ENCODE measurements at regions not wholly inside any gene's neighbourhood (a gene's known extent, or its start where the extent isn't known, plus 50 kb on each side); places are given as distances from the start of the nearest gene placed in this dataset.

GRCh38 chr1:93744299-93744988 lies 62.8 kb upstream of the BCAR3 start:
- TF ChIP-seq, protein P1, sequence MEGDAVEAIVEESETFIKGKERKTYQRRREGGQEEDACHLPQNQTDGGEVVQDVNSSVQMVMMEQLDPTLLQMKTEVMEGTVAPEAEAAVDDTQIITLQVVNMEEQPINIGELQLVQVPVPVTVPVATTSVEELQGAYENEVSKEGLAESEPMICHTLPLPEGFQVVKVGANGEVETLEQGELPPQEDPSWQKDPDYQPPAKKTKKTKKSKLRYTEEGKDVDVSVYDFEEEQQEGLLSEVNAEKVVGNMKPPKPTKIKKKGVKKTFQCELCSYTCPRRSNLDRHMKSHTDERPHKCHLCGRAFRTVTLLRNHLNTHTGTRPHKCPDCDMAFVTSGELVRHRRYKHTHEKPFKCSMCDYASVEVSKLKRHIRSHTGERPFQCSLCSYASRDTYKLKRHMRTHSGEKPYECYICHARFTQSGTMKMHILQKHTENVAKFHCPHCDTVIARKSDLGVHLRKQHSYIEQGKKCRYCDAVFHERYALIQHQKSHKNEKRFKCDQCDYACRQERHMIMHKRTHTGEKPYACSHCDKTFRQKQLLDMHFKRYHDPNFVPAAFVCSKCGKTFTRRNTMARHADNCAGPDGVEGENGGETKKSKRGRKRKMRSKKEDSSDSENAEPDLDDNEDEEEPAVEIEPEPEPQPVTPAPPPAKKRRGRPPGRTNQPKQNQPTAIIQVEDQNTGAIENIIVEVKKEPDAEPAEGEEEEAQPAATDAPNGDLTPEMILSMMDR (IDR thresholded peaks at IDR 0.05; ENCODE audit: insufficient read depth, low read depth, low read length) = no peak
- H3K4me3 ChIP-seq (ENCODE audit: low read depth, low read length) = no peak overlapping the region
- DNase-seq (ENCODE audit: low read depth) = no peak

DNA sequence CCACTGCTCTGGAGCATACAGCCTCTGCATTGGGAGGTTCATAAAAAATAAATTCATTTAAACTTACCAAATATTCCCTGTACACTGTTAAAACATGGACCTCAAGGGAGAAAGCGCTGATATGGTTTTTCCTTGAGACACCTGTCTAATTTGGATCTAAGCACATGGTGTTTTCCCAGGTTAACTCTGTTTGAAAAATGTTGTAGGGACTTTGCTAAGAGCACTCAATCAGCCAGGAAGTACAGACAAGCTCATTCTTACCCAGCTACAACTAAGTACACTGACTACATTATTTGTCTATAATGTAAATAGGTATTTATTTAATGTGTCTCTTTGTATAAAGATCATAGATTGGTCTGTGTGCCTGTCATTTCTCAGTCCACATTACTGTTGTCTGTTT lies 61.8 kb upstream of the BCAR3 start:
- TF ChIP-seq, protein P1 (IDR thresholded peaks at IDR 0.05; ENCODE audit: insufficient read depth, low read depth, low read length) = no peak
- no peak for DNase-seq (ENCODE audit: low read depth)
- no peak overlapping the region for H3K4me3 ChIP-seq (ENCODE audit: low read depth, low read length)

GRCh38 chr1:93740601-93741031 lies 59.0 kb upstream of the BCAR3 start:
- no peak overlapping the region for H3K4me3 ChIP-seq (ENCODE audit: low read depth, low read length)
- TF ChIP-seq, protein P1 (IDR thresholded peaks at IDR 0.05; ENCODE audit: insufficient read depth, low read depth, low read length) = no peak
- DNase-seq (ENCODE audit: low read depth) = peak; percentile 79

- no peak overlapping the region for H3K4me3 ChIP-seq (ENCODE audit: low read depth, low read length)
- TF ChIP-seq, protein P1 (IDR thresholded peaks at IDR 0.05; ENCODE audit: insufficient read depth, low read depth, low read length) = no peak
- no peak for DNase-seq (ENCODE audit: low read depth)
Measured at GRCh38 chr1:93740157-93740556, 58.5 kb upstream of the BCAR3 start.

GRCh38 chr1:93739472-93739871 lies 57.8 kb upstream of the BCAR3 start:
- TF ChIP-seq, protein P1 (IDR thresholded peaks at IDR 0.05; ENCODE audit: insufficient read depth, low read depth, low read length) = no peak
- H3K4me3 ChIP-seq (ENCODE audit: low read depth, low read length) = no peak overlapping the region
- DNase-seq (ENCODE audit: low read depth) = no peak

DNA sequence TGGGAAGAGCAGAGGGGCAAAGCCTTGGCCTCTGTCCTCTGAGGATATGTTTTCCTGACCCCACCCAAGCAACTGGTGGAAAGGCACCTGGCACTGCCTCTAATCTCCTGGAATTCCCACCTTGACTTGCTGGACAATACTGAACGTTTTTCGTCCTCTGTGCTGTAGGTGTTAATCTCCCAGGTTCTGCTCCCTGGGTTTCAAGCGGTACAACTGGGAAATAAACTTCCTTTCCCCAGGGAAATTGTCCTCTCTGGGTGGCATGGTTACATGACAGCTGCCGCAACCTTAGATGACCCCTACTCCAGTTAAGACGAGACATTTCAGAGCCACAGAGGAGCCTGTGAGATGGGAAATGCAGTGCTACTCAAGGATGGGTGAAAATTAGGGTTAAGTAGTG lies 57.3 kb upstream of the BCAR3 start:
- DNase-seq (ENCODE audit: low read depth) = no peak
- H3K4me3 ChIP-seq (ENCODE audit: low read depth, low read length) = no peak overlapping the region
- TF ChIP-seq, protein P1 (IDR thresholded peaks at IDR 0.05; ENCODE audit: insufficient read depth, low read depth, low read length) = no peak

All from fibroblast of villous mesenchyme (primary cell).